NCI-H82 (cell line): ENCODE measurements at regions not wholly inside any gene's neighbourhood (a gene's known extent, or its start where the extent isn't known, plus 50 kb on each side); places are given as distances from the start of the nearest gene placed in this dataset.
"Not testable (repeated sequence)": the region's sequence is repeated elsewhere in the genome, so short reads cannot be mapped to it uniquely, and the experiment has no call there.

ENCODE experiments used
- DNase-seq: peaks from one replicate; lab custom pipeline; 2025; lab: John Stamatoyannopoulos, UW

GRCh38 chr12:75642226-75642625 lies 130.8 kb upstream of the KRR1 start:
- DNase-seq = no peak

GRCh38 chr12:75641031-75641780 lies 129.8 kb upstream of the KRR1 start:
- peak; percentile 36 for DNase-seq

GRCh38 chr12:75638792-75639191 lies 127.4 kb upstream of the KRR1 start:
- no peak for DNase-seq

GRCh38 chr12:75636607-75637006 lies 125.2 kb upstream of the KRR1 start:
- no peak for DNase-seq

GRCh38 chr12:75635606-75636444 lies 124.4 kb upstream of the KRR1 start:
- no peak for DNase-seq

GRCh38 chr12:75634244-75635222 lies 123.1 kb upstream of the KRR1 start:
- DNase-seq = no peak

- no peak for DNase-seq
Observed at GRCh38 chr12:75633789-75634188, 122.4 kb upstream of the KRR1 start.

GRCh38 chr12:75632442-75632841 lies 121.0 kb upstream of the KRR1 start:
- no peak for DNase-seq

- DNase-seq = no peak
Observed at GRCh38 chr12:75631831-75632230, 120.4 kb upstream of the KRR1 start.

GRCh38 chr12:75630091-75630490 lies 118.7 kb upstream of the KRR1 start:
- no peak for DNase-seq

GRCh38 chr12:75628916-75629315 lies 117.5 kb upstream of the KRR1 start:
- no peak for DNase-seq

GRCh38 chr12:75628511-75628910 lies 117.1 kb upstream of the KRR1 start:
- DNase-seq = no peak

- no peak for DNase-seq
Observed at GRCh38 chr12:75623631-75624154, 112.3 kb upstream of the KRR1 start.

- DNase-seq = no peak
Observed at GRCh38 chr12:75622492-75622891, 111.1 kb upstream of the KRR1 start.

GRCh38 chr12:75614396-75614795 lies 103.0 kb upstream of the KRR1 start:
- not testable (repeated sequence) for DNase-seq

- DNase-seq = no peak
Observed at GRCh38 chr12:75613981-75614380, 102.6 kb upstream of the KRR1 start.

GRCh38 chr12:75611041-75611440 lies 99.6 kb upstream of the KRR1 start:
- peak; percentile 26 for DNase-seq

GRCh38 chr12:75606956-75607355 lies 95.5 kb upstream of the KRR1 start:
- DNase-seq = no peak

- DNase-seq = no peak
Observed at GRCh38 chr12:75606151-75606550, 94.7 kb upstream of the KRR1 start.

GRCh38 chr12:75603475-75603874 lies 92.1 kb upstream of the KRR1 start:
- DNase-seq = no peak

GRCh38 chr12:75602106-75602505 lies 90.7 kb upstream of the KRR1 start:
- peak; percentile 88 for DNase-seq

GRCh38 chr12:75600146-75600545 lies 88.7 kb upstream of the KRR1 start:
- DNase-seq = no peak
